H1 (cell line): ENCODE measurements at regions not wholly inside any gene's neighbourhood (a gene's known extent, or its start where the extent isn't known, plus 50 kb on each side); places are given as distances from the start of the nearest gene placed in this dataset.

Experiments used
- KDM5A ChIP-seq: fragments of 200-600 bp; IDR thresholded peaks from 2 replicates; pipeline ENCODE4 v1.7.1; 2012; ENCODE audit warnings: mild to moderate bottlenecking, low read length, inconsistent platforms, mixed read lengths
- RBBP5 ChIP-seq: IDR thresholded peaks from 2 replicates; pipeline ENCODE4 v1.7.1; 2012; ENCODE audit warnings: low read depth, mild to moderate bottlenecking, inconsistent platforms, low read length, moderate library complexity, borderline replicate concordance

DNA sequence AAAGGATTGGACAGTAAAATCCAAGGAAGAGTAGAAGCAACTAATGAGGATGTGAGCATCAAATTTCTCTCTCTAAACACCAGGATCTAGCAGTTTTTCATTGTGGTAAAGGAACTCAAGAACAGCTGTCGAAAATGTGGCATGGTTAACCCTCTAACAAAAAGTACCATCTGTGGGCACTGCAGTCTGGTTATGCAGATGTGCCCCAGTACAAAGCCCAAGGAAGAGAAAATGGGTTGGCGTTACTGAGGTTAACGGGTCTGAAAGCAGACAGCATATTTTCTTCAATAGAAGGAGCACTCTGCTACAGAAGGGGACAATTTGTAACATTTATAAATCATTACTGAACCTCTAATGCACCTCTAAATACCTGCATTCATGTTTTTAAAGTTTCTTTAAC is 253.0 kb upstream of the HNRNPA3 start (continued):
- TF ChIP-seq RBBP5, result no peak
- no peak for TF ChIP-seq KDM5A
- TF ChIP-seq, all 59 proteins: peak for 0
